HepG2 (cell line): ENCODE measurements at regions not wholly inside any gene's neighbourhood (a gene's known extent, or its start where the extent isn't known, plus 50 kb on each side); places are given as distances from the start of the nearest gene placed in this dataset.

Source experiments
- ATAC-seq: fragments of 200-7000 bp; cut with Tn5 transposase; 3 replicates; pipeline ENCODE4 v1.9.1; 2020; ENCODE audit warnings: mild to moderate bottlenecking, moderate library complexity
- BruUV-seq: library from RNA; stranded (reverse); fragments of 400-500 nt; replicated peaks from 2 replicates; lab custom pipeline; 2021; lab: Mats Ljungman, UMichigan
- CTCF ChIA-PET: fragments of 300-600 bp; formaldehyde crosslinking; extraction: SDS; loops from one replicate; lab custom pipeline; 2021; ENCODE audit warnings: low total read pairs, inconsistent platforms, low intra/inter-chr PET ratio; lab: Yijun Ruan, JAX
- POLR2A ChIA-PET: fragments of 350-600 bp; sonication (Branson Sonifier 250); formaldehyde crosslinking; loops from one replicate; lab custom pipeline; 2020; ENCODE audit warnings: antibody characterized with exemption, inconsistent platforms; lab: Yijun Ruan, JAX
- DNase-seq: peaks from one replicate; pipeline ENCODE4 v3.0.0-alpha.2; 2015; ENCODE audit warnings: low spot score
- FAIRE-seq: peaks from 3 replicates; lab custom pipeline; 2011; peaks lifted over from hg19 to GRCh38; lab: Jason Lieb, UNC
- H2AFZ ChIP-seq: one replicate; pipeline ENCODE4 v1.6.1; 2011; ENCODE audit warnings: low read length, inconsistent platforms
- H3K27ac ChIP-seq: fragments of 300-600 bp; 3 replicates; pipeline ENCODE4 v1.8.0; 2011; ENCODE audit warnings: mixed run types, mild to moderate bottlenecking, mixed read lengths, low read length, inconsistent platforms; ENCODE audit not compliant: insufficient read depth; ENCODE audit errors: extremely low read length
- H3K27me3 ChIP-seq, 2 experiments: fragments of 200-600 bp in 1 of 2; 2 replicates in 1 of 2; 3 replicates in 1 of 2; pipeline versions ENCODE4 v1.6.0 to v1.8.0; 2011; ENCODE audit warnings: low read length in 2 of 2, mild to moderate bottlenecking in 2 of 2, moderate library complexity in 2 of 2, inconsistent platforms in 1 of 2; ENCODE audit not compliant: insufficient read depth in 2 of 2, control insufficient read depth in 1 of 2
- H3K36me3 ChIP-seq, 2 experiments: fragments of 200-600 bp in 1 of 2; replicated peaks in 1 of 2; 2 replicates in 1 of 2; 3 replicates in 1 of 2; pipeline versions ENCODE4 v1.5.1 to v1.8.0; 2011; ENCODE audit warnings: low read length in 2 of 2, inconsistent platforms in 1 of 2; ENCODE audit not compliant: insufficient read depth in 2 of 2, control insufficient read depth in 1 of 2
- H3K4me1 ChIP-seq: 2 replicates; pipeline ENCODE4 v1.5.1; 2012; ENCODE audit warnings: low read length, inconsistent platforms; ENCODE audit not compliant: insufficient read depth
- H3K4me2 ChIP-seq: 2 replicates; pipeline ENCODE4 v1.6.0; 2011; ENCODE audit warnings: low read depth, low read length, inconsistent platforms
- H3K4me3 ChIP-seq, 3 experiments: fragments of 200-600 bp in 1 of 3; sonication (generic), shearing (Covaris generic) in 1 of 3; replicated peaks in 1 of 3; 2 replicates each; pipeline ENCODE4 v1.5.1; 2011 to 2016; ENCODE audit warnings: low read length in 3 of 3, inconsistent platforms in 2 of 3, low read depth in 2 of 3, mild to moderate bottlenecking in 2 of 3, control low read depth in 1 of 3, mixed read lengths in 1 of 3; ENCODE audit not compliant: insufficient read depth in 1 of 3
- H3K79me2 ChIP-seq: one replicate; pipeline ENCODE4 v1.6.1; 2011; ENCODE audit warnings: low read length, inconsistent platforms; ENCODE audit not compliant: insufficient read depth
- H3K9ac ChIP-seq: 2 replicates; pipeline ENCODE4 v1.6.0; 2011; ENCODE audit warnings: mild to moderate bottlenecking, low read depth, low read length, inconsistent platforms; ENCODE audit not compliant: insufficient read depth
- H3K9me3 ChIP-seq: 2 replicates; pipeline ENCODE4 v1.5.1; 2012; ENCODE audit warnings: mild to moderate bottlenecking, low read length
- H4K20me1 ChIP-seq: 2 replicates; pipeline ENCODE4 v1.6.0; 2011; ENCODE audit warnings: inconsistent platforms, mild to moderate bottlenecking, low read length, moderate library complexity; ENCODE audit not compliant: insufficient read depth
- HDAC6 ChIP-seq: fragments of 200-600 bp; sonication (generic); IDR thresholded peaks from 2 replicates; pipeline ENCODE4 v1.7.0; 2017; ENCODE audit warnings: mild to moderate bottlenecking, antibody characterized with exemption, low read length, low read depth
- HMGXB4 ChIP-seq, 2 experiments: sonication (generic) in 1 of 2; formaldehyde crosslinking in 1 of 2; IDR thresholded peaks; 2 replicates each; pipeline versions ENCODE4 v1.4.0 to v1.6.1; 2018 to 2020; ENCODE audit warnings: missing genetic modification reagents in 2 of 2, borderline replicate concordance in 1 of 2, low read depth in 1 of 2, mild to moderate bottlenecking in 1 of 2, missing biosample characterization in 1 of 2
- PTBP1 ChIP-seq: fragments of 200-400 bp; formaldehyde crosslinking; IDR thresholded peaks from 2 replicates; pipeline ENCODE4 v1.6.1; 2018; ENCODE audit warnings: low read length, low read depth; ENCODE audit not compliant: poor library complexity, severe bottlenecking
- STAG1 ChIP-seq: sonication (generic); formaldehyde crosslinking; IDR thresholded peaks from 2 replicates; pipeline ENCODE4 v1.4.0; 2020; ENCODE audit warnings: missing genetic modification reagents
- ZNF256 ChIP-seq: sonication (generic); formaldehyde crosslinking; conservative IDR thresholded peaks from 2 replicates; pipeline ENCODE4 v1.4.0; 2020; ENCODE audit warnings: missing genetic modification reagents
- ZNF260 ChIP-seq: sonication (generic); formaldehyde crosslinking; IDR thresholded peaks from 2 replicates; pipeline ENCODE4 v1.4.0; 2020; ENCODE audit warnings: missing genetic modification reagents, low read depth, mild to moderate bottlenecking, borderline replicate concordance
- ZNF280D ChIP-seq: sonication (generic); formaldehyde crosslinking; IDR thresholded peaks from 2 replicates; pipeline ENCODE4 v1.5.1; 2020; ENCODE audit warnings: mild to moderate bottlenecking, missing genetic modification reagents
- WGBS: methylation state at CpG from one replicate; pipeline ENCODE4 v1.1.6; 2017; ENCODE audit warnings: low lambda C conversion rate; 5-methylcytosine and 5-hydroxymethylcytosine counted together
- in situ Hi-C: cut with HindIII; loops from 2 replicates; pipeline ENCODE4 v1.10.0; 2017; ENCODE audit warnings: low pct_unique_long_range_greater_than_20kb; ENCODE audit not compliant: extremely low pct_ligation_motif_present
- intact Hi-C: fragments of 100-400 bp; cut with micrococcal nuclease; formaldehyde crosslinking; loops from one replicate; pipeline ENCODE4 v1.10.0; 2022; ENCODE audit not compliant: unreplicated experiment
- TF ChIP-seq, protein P1 (sequence below): sonication (generic); formaldehyde crosslinking; IDR thresholded peaks from 2 replicates; pipeline ENCODE4 v1.5.1; 2020; ENCODE audit warnings: mild to moderate bottlenecking, missing genetic modification reagents, borderline replicate concordance

- Histone ChIP-seq H3K36me3 (no peaks in the 10 kb centered on the region), H2AFZ (no peak overlapping the region), H3K4me2 (no peak overlapping the region), H3K9ac (no peak overlapping the region), H3K27ac (no peak overlapping the region), H3K9me3 (peaks cover 55% of the 10 kb centered on the region), H3K4me3 (no peak overlapping the region), H3K79me2 (no peaks in the 10 kb centered on the region), H3K27me3 (no peaks in the 10 kb centered on the region), H4K20me1 (no peaks in the 10 kb centered on the region), H3K4me1 (no peaks in the 10 kb centered on the region)
- FAIRE-seq: no peak
- ChIA-PET CTCF (no interaction called here), POLR2A (no interaction called here)
- in situ Hi-C loops: no loop called here
- no TSS peak for BruUV-seq
- DNase-seq: peak; percentile 16
- 7% methylated on average over 3 of the region's 3 CpGs for WGBS
- no peak for TF ChIP-seq PTBP1
- TF ChIP-seq HDAC6: no peak
- peak; percentile 21; the same call in 1 of the 2 replicates for TF ChIP-seq STAG1 (CRISPR knock-in tag)
- no peak for TF ChIP-seq HMGXB4 (CRISPR knock-in tag; IDR thresholded peaks at IDR 0.05; ENCODE audit: borderline replicate concordance in 1 of 2, low read depth in 1 of 2)
- TF ChIP-seq ZNF256 (CRISPR knock-in tag): no peak
- no peak for TF ChIP-seq ZNF280D (CRISPR knock-in tag)
- no peak for TF ChIP-seq ZNF260 (CRISPR knock-in tag)
- TF ChIP-seq, protein P1, sequence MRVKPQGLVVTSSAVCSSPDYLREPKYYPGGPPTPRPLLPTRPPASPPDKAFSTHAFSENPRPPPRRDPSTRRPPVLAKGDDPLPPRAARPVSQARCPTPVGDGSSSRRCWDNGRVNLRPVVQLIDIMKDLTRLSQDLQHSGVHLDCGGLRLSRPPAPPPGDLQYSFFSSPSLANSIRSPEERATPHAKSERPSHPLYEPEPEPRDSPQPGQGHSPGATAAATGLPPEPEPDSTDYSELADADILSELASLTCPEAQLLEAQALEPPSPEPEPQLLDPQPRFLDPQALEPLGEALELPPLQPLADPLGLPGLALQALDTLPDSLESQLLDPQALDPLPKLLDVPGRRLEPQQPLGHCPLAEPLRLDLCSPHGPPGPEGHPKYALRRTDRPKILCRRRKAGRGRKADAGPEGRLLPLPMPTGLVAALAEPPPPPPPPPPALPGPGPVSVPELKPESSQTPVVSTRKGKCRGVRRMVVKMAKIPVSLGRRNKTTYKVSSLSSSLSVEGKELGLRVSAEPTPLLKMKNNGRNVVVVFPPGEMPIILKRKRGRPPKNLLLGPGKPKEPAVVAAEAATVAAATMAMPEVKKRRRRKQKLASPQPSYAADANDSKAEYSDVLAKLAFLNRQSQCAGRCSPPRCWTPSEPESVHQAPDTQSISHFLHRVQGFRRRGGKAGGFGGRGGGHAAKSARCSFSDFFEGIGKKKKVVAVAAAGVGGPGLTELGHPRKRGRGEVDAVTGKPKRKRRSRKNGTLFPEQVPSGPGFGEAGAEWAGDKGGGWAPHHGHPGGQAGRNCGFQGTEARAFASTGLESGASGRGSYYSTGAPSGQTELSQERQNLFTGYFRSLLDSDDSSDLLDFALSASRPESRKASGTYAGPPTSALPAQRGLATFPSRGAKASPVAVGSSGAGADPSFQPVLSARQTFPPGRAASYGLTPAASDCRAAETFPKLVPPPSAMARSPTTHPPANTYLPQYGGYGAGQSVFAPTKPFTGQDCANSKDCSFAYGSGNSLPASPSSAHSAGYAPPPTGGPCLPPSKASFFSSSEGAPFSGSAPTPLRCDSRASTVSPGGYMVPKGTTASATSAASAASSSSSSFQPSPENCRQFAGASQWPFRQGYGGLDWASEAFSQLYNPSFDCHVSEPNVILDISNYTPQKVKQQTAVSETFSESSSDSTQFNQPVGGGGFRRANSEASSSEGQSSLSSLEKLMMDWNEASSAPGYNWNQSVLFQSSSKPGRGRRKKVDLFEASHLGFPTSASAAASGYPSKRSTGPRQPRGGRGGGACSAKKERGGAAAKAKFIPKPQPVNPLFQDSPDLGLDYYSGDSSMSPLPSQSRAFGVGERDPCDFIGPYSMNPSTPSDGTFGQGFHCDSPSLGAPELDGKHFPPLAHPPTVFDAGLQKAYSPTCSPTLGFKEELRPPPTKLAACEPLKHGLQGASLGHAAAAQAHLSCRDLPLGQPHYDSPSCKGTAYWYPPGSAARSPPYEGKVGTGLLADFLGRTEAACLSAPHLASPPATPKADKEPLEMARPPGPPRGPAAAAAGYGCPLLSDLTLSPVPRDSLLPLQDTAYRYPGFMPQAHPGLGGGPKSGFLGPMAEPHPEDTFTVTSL (CRISPR knock-in tag): no peak
- intact Hi-C loops: no loop called here
- peak; percentile 45; the same call in 2 of the 3 replicates for ATAC-seq
Observed at GRCh38 chr2:81324046-81324445, 1019.5 kb upstream of the LRRTM1 start.
